GM18507 (cell line): ENCODE measurements at regions not wholly inside any gene's neighbourhood (a gene's known extent, or its start where the extent isn't known, plus 50 kb on each side); places are given as distances from the start of the nearest gene placed in this dataset.
"Not testable (repeated sequence)": the region's sequence is repeated elsewhere in the genome, so short reads cannot be mapped to it uniquely, and the experiment has no call there.

Experiments
- DNase-seq: peaks from one replicate; pipeline ENCODE4 v3.0.0; 2011; ENCODE audit warnings: low read depth; ENCODE audit not compliant: insufficient read length; ENCODE audit errors: extremely low spot score
- FAIRE-seq: peaks from 2 replicates; lab custom pipeline; 2011; peaks lifted over from hg19 to GRCh38; lab: Jason Lieb, UNC

DNA sequence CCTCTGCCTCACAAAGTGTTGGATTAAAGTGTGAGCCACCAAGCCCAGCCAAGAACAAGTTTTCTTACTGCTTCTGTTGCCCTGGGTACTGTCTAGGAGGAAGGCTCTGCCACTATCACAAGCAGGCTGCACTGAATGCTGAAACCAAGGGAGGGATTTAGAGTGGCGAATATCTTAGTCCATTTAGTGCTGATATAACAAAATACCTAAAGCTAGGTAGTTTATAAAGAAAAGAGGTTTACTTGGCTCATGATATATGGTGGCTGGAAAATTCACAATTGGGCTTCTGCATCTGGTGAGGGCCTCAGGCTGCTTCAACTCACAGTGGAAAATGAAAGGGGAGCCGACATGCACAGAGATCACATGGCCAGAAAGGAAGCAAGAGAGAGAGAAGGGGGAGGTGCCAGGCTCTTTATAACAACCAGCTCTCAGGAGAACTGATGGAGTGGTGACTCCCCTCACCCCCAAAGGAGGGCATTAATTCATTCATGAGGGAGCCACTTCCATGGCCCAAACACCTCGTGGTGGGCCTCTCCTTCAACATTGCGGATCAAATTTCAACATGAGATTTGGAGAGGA is 146.0 kb upstream of the SERPINE2 start:
- DNase-seq = no peak
- FAIRE-seq = no peak

- DNase-seq = no peak
- FAIRE-seq = no peak
Measured at GRCh38 chr2:224183086-224183485, 144.0 kb upstream of the SERPINE2 start.

- FAIRE-seq = no peak
- no peak for DNase-seq
Measured at GRCh38 chr2:224182498-224182897, 143.4 kb upstream of the SERPINE2 start.

- DNase-seq (no peak), FAIRE-seq (no peak)
Measured at GRCh38 chr2:224181534-224182155, 142.6 kb upstream of the SERPINE2 start.

- FAIRE-seq (no peak), DNase-seq (no peak)
Measured at GRCh38 chr2:224180810-224181209, 141.7 kb upstream of the SERPINE2 start.

DNA sequence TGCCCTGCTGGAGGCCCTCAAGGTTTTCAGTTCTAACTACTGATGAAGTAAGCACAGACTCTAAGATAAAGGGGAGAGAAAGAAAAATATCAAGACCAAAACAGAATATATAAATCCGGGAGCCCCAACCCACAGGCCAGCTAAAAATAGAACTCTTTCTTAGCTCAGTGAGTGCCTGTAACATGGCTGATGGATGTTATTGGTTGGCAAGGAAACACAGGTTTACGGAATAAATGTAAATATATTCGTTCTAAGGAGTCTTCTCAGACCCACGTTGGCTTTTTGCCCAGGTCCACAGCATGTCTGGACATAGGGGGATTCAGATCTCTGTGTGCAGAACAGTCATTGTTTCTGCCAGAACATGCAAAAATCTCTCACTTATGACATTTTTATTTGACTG is 139.0 kb upstream of the SERPINE2 start:
- FAIRE-seq = no peak

DNA sequence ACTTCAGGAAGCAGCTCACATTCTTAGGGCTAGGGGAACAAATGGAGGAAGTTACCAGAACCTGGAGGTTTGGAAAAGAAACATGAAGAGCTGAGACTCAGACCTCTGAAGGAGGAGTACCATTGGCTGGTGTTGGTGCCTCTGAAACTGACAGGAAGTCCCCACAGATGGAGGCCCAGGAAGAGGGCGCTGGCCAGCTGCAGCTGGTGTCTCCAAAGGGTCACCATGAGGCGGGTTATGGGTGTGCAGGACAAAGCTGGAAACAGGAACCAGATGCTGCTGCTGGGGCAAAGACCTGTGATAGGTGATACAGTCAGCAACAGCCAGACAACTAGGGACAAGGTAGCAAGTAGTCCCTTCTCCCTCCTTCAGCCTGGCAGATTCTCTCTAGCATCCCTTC is 136.5 kb upstream of the SERPINE2 start:
- FAIRE-seq (no peak), DNase-seq (no peak)

More for the DNA sequence above, 139.0 kb upstream of the SERPINE2 start:
- DNase-seq = no peak

GRCh38 chr2:224174990-224175389 is 135.9 kb upstream of the SERPINE2 start:
- no peak for DNase-seq
- no peak for FAIRE-seq

DNA sequence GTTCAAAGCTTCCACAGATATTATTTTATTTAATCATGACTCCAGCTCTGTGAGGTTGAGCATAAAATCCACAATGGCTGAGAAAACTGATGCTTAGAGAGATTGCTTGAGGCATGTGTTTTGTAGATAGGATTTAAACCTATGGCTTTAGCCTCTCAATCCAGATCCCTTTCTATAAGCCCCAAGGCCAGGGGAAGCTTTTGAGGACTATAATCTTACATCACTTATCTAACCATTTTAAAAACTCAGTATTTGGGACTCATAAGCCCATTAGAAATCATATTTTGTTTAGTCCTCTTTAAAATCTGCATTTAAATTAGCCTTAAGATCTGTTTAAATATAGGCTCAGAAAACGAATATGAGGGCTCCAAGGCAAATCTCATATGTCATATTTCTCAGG is 135.4 kb upstream of the SERPINE2 start:
- FAIRE-seq = no peak
- DNase-seq = no peak

GRCh38 chr2:224173933-224174332 is 134.8 kb upstream of the SERPINE2 start:
- FAIRE-seq = no peak
- DNase-seq = no peak

DNA sequence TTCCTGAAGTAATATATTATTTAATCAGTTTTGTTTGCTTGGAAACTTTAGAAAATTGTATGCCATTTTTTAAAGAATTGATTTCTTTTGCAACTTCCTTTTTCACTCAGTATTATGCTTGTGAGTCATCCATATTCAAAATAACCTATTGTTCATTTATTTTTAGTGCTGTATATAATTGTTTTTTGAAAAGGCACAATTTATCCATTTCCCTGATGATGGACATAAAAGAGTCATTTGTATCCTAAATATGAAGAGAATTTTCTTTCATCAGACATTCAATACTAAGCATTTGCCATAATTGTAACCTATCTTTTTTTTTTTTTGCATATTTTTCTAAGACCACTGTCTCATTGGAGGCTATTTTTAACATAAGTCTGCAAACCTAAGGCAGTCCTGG is 134.1 kb upstream of the SERPINE2 start:
- no peak for DNase-seq
- FAIRE-seq = no peak

DNA sequence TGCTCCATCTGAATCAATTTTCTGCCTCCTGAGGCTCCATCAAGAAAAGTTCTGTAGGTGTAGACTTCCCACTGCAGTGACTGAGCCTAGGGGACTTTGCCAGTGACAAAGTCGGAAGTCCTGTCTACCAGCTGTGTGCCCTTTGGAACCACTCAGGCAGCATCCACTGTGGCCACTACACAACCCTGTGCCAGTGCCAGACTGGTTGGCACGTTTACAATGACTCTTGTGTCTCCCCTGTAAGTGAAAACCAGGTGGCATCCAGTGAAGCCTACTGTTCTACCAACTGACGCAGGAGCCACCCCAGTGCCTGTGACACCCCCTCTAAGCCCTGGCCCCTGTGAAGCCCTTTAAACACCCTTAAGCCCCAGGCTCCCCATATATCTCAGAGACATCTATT is 132.1 kb upstream of the SERPINE2 start:
- FAIRE-seq = no peak
- no peak for DNase-seq

DNA sequence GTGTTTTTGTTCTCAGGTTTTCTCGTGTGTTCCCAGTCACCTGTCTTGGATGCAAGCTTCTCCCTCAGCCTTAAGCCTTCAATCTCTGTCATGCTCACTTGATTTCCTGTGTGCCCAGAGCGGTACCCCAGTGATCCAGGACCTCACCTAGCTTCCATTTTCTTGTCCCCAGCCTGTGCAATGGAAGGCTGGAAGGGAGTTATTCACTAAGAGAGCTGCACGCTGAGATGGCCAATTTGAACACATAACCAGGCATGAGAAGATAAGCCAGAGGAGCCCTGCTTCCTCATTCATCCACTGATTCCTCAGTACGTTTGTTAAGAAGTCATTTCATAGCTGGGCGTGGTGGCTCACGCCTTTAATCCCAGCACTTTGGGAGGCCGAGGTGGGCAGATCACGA is 130.8 kb upstream of the SERPINE2 start:
- DNase-seq = no peak
- no peak for FAIRE-seq

DNA sequence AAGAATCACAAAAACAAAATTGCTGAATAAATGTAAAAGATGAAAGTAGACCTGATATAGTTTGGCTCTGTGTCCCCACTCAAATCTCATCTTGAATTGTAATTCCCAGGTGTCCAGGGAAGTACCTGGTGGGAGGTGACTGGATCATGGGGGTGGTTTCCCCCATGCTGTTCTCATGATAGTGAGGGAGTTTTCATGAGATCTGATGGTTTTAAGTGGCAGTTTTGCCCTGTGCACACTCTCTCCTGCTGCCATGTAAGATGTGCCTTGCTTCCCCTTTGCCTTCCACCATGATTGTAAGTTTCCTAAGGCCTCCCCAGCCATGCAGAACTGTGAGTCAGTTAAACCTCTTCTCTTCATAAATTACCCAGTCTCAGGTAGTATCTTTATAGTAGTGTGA is 128.7 kb upstream of the SERPINE2 start:
- not testable (repeated sequence) for DNase-seq, FAIRE-seq

GRCh38 chr2:224166654-224167053 is 127.6 kb upstream of the SERPINE2 start:
- FAIRE-seq (no peak), DNase-seq (no peak)

DNA sequence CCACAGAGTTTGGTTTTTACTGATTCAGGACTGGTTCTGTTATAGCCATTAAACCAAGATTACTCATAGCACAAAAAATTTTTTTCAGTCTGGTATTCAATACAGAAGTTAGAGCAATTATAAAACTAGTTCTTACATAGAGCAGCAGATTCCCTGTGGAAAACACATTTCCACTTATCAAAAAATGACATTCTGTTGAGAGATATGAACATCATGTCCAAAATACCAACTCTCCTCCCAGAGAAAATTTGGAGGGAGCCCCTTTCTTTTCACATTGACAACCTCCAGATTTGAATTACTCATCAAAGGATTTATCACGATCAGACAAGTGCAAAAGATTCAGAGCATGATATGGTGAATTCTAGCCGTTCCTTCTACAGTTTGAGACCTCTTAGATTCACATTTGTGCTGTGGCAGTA is 126.8 kb upstream of the SERPINE2 start:
- no peak for DNase-seq
- no peak for FAIRE-seq

DNA sequence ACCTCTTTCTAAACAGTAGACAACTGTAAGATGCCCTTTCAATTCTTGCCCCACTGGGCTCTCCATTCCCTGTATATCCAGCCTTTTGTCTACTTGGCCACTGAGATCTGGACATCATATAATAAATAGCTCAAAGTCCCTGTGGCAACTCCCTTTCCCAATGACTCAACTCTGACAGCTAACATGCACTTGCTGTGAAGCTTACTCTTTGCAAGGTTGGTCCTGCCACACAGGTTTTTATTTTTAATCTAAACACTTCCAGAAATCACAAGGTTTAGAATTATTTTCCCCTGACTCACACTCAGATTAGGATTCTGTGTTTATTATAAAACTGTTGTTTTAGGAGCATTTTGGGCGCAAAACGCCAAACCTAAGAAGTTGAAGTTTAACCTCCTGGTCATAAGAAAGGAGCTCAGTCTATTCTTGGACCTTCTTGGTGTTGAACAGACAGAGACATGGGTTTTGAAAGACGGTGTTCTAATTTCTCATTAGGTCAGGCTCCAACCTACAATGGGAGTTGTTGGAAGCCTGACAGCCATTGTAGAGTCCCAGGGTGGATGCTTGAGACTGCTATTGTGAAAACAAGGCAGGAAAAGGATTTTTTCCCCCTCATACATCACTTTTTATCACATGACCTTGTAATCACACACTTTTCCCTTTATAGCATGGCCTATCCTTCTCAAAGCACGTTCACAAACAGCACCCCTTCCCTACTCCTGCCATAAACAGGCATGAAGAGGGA is 124.7 kb upstream of the SERPINE2 start:
- DNase-seq = no peak
- FAIRE-seq = no peak

- DNase-seq (no peak), FAIRE-seq (no peak)
Measured at GRCh38 chr2:224162122-224162521, 123.0 kb upstream of the SERPINE2 start.

DNA sequence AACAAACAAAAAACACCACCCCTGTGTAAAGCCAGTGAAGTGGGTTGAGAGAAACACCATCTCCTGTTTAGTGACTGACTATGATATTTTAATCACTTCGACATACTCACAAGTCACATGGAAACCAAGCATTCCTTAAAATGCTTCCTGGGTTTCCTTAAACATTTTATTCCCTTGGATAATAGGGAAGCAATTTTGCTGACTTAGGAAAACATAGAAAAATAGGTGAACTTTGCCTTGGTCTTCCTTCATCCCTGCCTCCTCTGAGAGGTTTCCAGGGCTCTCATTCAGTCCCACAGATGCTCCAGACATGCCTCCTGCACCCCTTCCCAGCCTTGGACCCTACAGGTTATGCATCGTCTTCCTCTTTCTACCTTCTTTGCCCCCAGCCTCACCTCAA is 122.6 kb upstream of the SERPINE2 start:
- no peak for FAIRE-seq
- no peak for DNase-seq

GRCh38 chr2:224160917-224161316 is 121.8 kb upstream of the SERPINE2 start:
- FAIRE-seq (no peak), DNase-seq (no peak)

DNA sequence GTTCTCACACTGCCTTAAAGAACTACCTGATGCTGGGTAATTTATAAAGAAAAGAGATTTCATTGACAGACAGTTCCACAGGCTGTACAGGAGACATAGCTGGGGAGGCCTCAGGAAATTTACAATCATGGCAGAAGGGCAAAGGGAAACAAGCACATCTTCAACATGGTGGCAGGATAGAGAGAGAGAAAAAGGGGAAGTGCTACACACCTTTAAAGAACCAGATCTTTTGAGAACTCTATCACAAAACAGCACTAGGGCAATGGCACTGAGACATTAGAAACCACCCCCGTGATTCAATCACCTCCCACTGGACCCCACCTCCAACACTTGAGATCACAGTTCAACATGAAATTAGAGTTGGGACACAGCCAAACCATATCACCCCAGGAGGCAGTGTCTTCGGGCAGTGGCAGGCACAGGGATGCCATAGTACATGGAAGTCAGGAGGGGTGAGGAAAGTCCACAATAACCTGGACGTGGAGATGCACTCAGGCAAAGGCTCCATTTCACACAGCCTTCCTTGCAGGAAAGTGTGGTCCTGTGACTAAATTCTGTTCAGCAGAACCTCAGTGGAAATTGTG is 120.4 kb upstream of the SERPINE2 start:
- no peak for FAIRE-seq
- no peak for DNase-seq
